ENCODE measurements at regions not wholly inside any gene's neighbourhood (a gene's known extent, or its start where the extent isn't known, plus 50 kb on each side); places are given as distances from the start of the nearest gene placed in this dataset.

DNA sequence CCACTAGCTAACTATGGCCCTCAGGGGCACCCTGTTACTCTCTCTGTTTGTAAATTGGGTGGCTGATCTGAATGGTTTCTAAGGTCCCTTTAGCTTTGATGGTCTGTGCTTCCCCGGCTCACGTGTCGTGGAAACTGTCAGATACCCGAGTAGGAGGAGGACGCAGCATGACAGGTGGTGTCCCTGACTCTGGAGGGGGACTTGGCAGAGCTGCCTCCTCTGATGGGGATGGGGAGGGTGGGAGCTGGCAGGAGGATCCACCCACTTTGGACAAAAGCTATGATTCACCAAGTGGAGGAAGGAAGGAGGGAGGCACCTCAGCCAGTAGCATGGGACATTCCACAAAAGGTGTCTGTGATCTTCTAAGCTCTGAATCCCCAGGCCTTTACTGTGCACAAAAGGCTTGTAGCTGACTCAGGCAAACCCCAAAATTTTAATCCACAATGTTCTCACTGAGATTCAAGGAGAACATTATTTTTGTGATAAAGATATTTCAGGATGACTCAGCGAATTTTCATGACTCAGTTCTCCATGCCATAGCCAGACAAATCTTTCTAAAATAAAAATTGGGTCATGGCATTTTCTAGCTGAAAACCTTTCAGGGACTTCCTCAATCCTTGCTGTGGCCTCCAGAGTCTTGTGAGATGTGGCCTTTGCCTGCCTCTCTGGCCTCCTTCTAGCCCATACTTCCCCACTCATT is 131.0 kb upstream of the BRINP1 start:
- intact Hi-C loops (cut with micrococcal nuclease; ENCODE audit: unreplicated experiment): no loop called here
- TF ChIP-seq EZH2 (IDR thresholded peaks at IDR 0.05; ENCODE audit: borderline replicate concordance, low read depth, low read length, poor library complexity, severe bottlenecking): no peak
- TF ChIP-seq, protein P1, sequence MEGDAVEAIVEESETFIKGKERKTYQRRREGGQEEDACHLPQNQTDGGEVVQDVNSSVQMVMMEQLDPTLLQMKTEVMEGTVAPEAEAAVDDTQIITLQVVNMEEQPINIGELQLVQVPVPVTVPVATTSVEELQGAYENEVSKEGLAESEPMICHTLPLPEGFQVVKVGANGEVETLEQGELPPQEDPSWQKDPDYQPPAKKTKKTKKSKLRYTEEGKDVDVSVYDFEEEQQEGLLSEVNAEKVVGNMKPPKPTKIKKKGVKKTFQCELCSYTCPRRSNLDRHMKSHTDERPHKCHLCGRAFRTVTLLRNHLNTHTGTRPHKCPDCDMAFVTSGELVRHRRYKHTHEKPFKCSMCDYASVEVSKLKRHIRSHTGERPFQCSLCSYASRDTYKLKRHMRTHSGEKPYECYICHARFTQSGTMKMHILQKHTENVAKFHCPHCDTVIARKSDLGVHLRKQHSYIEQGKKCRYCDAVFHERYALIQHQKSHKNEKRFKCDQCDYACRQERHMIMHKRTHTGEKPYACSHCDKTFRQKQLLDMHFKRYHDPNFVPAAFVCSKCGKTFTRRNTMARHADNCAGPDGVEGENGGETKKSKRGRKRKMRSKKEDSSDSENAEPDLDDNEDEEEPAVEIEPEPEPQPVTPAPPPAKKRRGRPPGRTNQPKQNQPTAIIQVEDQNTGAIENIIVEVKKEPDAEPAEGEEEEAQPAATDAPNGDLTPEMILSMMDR (conservative IDR thresholded peaks at IDR 0.05; ENCODE audit: low read depth, low read length): no peak
- CTCF ChIA-PET: no interaction called here
- POLR2A ChIA-PET (ENCODE audit: low non-redundant PET): no interaction called here
- BruUV-seq (replicated peaks): no TSS peak
- H3K27me3 ChIP-seq (replicated peaks; ENCODE audit: insufficient read depth, low read depth, low read length, poor library complexity): no peaks in the 10 kb centered on the region
- H3K36me3 ChIP-seq (ENCODE audit: insufficient read depth, low read length, poor library complexity, severe bottlenecking): no peaks in the 10 kb centered on the region
- DNase-seq (ENCODE audit: low spot score): no peak
- no peaks in the 10 kb centered on the region for H3K9me3 ChIP-seq (ENCODE audit: low read depth, low read length, poor library complexity, severe bottlenecking)
- H3K27ac ChIP-seq (ENCODE audit: low read depth, low read length, poor library complexity, severe bottlenecking): no peak overlapping the region
- no peak overlapping the region for H3K4me3 ChIP-seq (ENCODE audit: low read depth, low read length, poor library complexity, severe bottlenecking)
- no peaks in the 10 kb centered on the region for H3K4me1 ChIP-seq (ENCODE audit: insufficient read depth, low read length, poor library complexity, severe bottlenecking)

DNA sequence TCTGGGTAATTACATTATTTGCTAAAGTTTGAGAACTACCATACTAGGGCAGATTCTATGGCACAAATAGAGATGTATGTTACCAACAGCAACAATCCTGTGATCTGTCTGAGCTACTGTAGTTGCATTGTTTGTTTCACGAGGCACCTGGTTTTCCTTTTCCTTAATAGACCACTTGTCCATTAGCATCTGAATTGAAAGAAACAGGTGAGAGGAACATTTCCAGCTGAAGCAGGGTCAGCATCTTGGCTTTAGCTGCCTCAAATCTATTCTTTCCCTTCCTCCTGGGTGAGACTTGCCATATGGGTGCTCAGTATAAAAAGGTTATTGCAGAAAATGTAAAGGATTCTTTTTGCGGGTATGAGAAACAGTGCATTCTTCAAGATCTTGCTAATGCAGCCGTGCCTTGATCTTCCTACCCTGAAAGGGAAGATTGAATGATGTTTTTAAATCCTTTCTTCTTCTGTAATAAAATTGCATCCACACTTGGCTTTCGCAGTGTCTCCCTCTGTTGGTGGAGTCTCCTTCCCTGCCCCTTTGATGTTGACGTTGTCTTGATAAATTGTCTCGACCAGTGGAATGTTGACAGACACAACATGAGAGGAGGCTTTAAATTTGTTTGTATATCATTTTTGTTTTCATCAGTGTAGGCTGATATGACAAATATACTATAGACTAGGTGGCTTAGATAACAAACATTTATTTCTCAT is 118.0 kb upstream of the BRINP1 start:
- Histone ChIP-seq H3K36me3 (ENCODE audit: insufficient read depth, low read length, poor library complexity, severe bottlenecking) (no peaks in the 10 kb centered on the region), H3K4me1 (ENCODE audit: insufficient read depth, low read length, poor library complexity, severe bottlenecking) (no peaks in the 10 kb centered on the region), H3K4me3 (ENCODE audit: low read depth, low read length, poor library complexity, severe bottlenecking) (no peak overlapping the region), H3K27ac (ENCODE audit: low read depth, low read length, poor library complexity, severe bottlenecking) (no peak overlapping the region), H3K27me3 (replicated peaks; ENCODE audit: insufficient read depth, low read depth, low read length, poor library complexity) (no peaks in the 10 kb centered on the region), H3K9me3 (ENCODE audit: low read depth, low read length, poor library complexity, severe bottlenecking) (no peaks in the 10 kb centered on the region)
- intact Hi-C loops (cut with micrococcal nuclease; ENCODE audit: unreplicated experiment): no loop called here
- no TSS peak for BruUV-seq (replicated peaks)
- TF ChIP-seq EZH2 (IDR thresholded peaks at IDR 0.05; ENCODE audit: borderline replicate concordance, low read depth, low read length, poor library complexity, severe bottlenecking): no peak
- POLR2A ChIA-PET (ENCODE audit: low non-redundant PET): no interaction called here
- CTCF ChIA-PET: no interaction called here
- no peak for DNase-seq (ENCODE audit: low spot score)

DNA sequence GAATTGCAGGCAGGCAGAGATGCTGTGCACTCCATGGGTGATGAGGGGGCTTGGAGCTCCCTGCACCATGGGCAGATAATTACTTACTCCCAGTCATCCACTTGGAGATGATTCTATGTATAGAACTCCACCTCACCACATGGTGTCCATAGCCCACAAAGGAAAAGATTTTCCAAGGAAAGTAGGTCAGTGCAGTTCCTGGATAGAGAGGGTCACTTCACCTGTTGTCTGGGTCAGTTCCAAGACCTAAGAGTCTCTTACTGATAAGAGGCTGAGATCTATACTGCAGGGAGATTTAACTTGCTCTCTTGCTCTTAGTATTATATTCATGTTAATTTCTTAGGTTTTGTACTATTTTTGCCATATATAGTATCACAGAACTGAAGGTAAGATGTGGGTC is 113.9 kb upstream of the BRINP1 start:
- H3K9me3 ChIP-seq (ENCODE audit: low read depth, low read length, poor library complexity, severe bottlenecking): no peaks in the 10 kb centered on the region
- H3K27ac ChIP-seq (ENCODE audit: low read depth, low read length, poor library complexity, severe bottlenecking): no peak overlapping the region
- no peaks in the 10 kb centered on the region for H3K4me1 ChIP-seq (ENCODE audit: insufficient read depth, low read length, poor library complexity, severe bottlenecking)
- H3K27me3 ChIP-seq (replicated peaks; ENCODE audit: insufficient read depth, low read depth, low read length, poor library complexity): no peaks in the 10 kb centered on the region
- DNase-seq (ENCODE audit: low spot score): no peak
- H3K36me3 ChIP-seq (ENCODE audit: insufficient read depth, low read length, poor library complexity, severe bottlenecking): no peaks in the 10 kb centered on the region
- no TSS peak for BruUV-seq (replicated peaks)
- TF ChIP-seq, protein P1 (conservative IDR thresholded peaks at IDR 0.05; ENCODE audit: low read depth, low read length): no peak
- TF ChIP-seq EZH2 (IDR thresholded peaks at IDR 0.05; ENCODE audit: borderline replicate concordance, low read depth, low read length, poor library complexity, severe bottlenecking): no peak
- H3K4me3 ChIP-seq (ENCODE audit: low read depth, low read length, poor library complexity, severe bottlenecking): no peak overlapping the region
- intact Hi-C loops (cut with micrococcal nuclease; ENCODE audit: unreplicated experiment): no loop called here
- ChIA-PET POLR2A (ENCODE audit: low non-redundant PET) (no interaction called here), CTCF (no interaction called here)
